ENCODE measurements at regions not wholly inside any gene's neighbourhood (a gene's known extent, or its start where the extent isn't known, plus 50 kb on each side); places are given as distances from the start of the nearest gene placed in this dataset.

DNA sequence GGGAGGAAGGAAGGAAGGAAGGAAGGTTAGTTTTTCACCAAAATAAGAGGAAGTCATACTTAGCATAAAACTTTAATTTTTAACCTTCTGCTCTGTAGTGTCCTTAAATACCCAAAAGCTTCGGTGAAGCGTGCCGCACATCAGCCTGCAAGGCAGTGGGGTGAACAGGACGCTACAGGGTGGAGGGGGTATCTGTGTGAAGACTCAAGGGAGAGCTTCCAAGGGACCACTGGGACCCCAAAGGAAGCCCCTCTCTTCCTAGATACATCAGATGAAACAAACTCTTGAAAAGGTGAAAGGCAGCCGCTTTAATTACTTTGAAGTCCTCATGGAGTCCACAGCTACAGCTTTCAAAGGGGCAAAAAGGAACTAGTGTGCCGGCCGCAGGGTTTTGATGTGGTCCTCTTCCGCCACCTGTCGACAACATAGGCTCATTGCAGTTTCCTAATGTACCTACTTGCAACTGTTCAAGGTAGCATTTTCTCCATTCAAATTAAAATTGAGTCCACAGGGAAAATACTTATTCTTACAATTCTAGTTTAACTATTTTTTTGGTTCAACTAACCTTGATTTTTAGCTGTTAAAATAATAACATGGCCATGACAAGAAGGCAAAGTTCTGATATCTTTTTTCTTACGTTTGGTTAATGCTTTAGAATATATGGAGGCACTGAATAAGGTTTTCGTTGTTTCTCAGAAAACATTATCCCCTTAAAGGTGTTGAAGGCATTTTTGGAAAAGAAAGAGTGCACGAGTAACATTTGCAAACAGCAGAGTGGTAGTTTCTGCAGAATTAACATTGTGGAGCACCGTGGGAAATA is 135.0 kb upstream of the RIPOR2 start:
- DNase-seq, result peak; percentile 66

DNA sequence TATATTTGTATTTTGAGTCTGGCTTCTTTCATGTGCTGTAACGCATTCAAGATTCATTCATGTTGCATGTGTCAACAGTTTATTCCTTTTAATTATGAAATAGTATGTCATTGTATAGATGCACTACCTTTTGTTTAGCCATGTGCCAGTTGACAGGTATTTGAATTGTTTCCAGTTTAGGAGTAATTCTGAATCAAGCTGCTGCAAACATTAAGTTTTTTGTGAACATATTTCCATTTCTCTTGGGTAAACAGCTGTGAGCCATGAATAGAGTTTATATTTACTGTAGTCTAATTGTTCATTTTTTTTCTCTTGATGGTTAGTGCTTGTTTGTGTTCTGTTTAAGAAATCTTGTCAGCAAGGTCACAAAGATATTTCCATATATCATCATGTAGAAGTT is 142.4 kb upstream of the RIPOR2 start:
- DNase-seq, result no peak

DNA sequence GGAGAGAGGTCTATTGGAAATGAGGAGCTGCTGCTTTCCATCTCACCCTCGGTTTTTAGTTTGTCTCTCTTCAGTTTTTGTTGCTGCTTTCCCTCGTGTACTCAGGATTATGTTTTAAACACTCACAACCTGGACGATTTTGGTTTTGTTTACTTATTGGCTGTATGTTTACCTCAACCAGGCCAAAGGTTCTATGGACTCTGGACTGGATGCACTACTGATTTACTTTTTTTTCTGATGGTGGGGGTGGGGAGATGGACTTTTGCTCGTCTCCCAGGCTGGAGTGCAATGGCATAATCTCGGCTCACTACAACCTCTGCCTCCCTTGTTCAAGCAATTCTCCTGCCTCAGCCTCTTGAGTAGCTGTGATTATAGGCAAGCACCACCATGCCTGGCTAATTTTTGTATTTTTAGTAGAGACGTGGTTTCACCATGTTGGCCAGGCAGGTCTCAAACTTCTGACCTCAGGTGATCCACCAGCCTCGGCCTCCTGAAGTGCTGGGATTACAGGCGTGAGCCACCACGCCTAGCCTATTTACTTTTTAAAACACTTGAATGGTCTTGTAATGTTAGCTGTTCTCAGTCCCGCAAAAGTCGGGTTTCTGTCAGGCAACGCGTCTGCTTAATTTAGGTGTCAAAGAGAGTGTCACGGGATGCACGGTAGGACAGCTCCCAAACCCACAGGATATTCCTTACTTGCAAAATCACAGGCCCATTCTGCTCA is 148.2 kb upstream of the RIPOR2 start:
- DNase-seq, result no peak

DNA sequence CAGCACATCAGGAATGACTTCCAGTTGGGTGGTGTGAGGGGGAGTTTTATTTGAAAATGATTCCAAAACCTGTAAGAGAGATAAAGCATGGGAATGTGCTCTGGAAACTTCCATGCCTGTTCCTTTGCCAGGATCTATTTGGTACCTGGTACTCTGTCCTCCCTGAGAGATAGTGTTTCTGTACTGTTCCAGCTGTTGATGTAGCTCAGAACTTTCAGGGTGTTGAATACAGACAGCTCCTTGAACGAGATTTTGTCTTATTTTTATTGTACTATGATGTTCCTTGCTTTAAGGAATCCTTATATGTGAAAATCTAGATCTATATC is 148.7 kb upstream of the RIPOR2 start:
- DNase-seq, result no peak

DNA sequence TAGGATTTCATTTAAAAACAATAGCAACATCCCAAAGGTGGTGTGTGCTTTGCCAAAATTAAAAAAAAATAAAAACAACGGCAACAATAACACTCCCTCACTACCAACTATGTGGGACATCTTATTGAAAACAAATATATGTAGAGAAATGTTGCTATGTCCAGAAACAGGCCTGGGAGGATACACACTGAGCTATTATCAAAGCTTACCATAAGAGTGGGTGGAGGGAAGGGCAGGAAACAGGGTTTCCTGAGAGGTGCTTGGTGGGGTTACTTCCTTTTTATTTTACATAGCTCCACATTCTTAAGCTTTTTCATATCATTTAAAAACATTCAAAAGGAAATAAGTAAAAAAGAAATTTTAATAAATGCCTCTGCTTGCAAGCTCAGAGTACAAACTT is 150.0 kb upstream of the RIPOR2 start:
- no peak for DNase-seq

DNA sequence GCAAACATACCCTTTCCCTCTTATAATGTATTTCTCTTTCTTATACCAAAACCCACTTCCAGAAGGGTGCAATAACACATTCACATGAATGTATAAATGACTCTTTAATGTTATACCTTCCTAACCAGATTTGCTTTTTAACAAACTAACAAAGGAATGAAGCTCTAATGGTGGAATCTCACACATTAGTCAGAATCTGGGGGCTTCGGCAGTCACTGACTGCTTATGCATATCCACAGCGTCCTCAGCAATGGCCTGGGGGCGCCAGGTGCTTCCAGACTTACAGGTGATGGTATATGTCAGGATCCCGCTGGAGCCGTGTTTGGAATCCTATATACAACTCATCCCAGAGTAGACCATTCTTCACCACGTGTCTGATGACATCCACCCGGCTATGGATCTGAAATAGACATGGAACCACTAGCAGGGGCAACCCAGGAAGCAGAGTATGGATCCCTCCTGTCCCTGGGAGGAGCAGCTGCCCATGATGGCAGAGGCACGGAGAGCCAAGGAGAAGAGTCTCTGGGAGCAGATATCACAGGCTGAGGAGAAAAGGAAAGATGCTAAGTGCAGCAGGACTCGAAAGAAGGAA is 150.8 kb upstream of the RIPOR2 start:
- no peak for DNase-seq

DNA sequence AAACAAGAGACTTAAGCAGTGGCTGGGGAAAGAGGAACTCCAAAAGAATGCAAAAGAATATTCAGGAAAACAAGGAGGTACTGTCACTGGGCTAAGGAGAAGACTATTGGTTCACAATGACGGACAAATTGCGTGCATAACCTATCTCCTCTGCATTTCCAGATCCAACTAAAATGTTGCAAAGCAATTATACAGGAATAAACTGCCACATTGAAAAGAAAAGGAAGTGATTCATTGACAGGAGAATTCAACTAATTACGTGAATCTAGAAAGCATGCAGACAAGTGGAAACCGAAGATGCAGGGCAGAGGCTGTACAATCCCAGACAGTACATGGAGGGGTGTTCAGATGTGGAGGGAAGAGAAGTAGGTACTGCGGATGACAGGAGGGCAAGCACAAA is 152.8 kb upstream of the RIPOR2 start:
- no peak for DNase-seq

DNA sequence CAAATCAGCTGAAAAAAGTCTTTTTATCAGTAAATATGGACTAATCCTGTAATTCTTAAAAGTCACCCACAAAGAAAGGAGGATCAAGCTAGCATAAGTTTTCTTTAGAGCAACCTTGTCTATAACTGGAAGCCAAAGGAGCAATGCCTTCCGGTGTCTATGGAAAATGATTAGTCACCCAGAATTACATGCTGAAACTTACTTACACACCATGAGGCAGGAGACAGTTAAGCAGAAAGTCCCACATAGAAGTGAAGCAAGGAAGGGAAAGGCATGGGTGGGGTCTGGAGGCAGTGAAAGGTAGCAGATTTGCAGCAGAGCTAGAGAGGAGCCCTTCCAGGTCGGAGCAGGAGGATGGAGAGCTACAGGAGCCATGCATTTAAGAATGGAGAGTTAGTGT is 153.7 kb upstream of the RIPOR2 start:
- DNase-seq, result no peak

DNA sequence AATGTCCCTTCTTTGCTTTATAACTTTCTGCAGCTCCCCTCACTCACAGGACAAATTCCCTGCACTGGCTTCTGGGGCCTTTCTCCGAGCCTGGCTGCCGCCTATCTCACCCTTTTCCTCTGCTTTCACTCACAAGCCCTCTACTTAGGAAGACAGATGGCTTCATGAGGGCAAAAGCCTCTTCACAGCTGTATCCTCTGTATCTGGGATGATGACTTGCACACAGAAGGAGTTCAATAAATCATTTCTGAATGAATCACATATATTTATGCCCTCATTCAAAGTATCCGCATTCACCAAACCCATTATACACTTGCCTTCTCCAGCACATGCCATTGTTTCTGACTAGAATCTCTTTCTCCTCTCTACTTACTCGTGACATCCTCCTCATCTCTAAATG is 159.0 kb upstream of the RIPOR2 start:
- DNase-seq, result no peak

DNA sequence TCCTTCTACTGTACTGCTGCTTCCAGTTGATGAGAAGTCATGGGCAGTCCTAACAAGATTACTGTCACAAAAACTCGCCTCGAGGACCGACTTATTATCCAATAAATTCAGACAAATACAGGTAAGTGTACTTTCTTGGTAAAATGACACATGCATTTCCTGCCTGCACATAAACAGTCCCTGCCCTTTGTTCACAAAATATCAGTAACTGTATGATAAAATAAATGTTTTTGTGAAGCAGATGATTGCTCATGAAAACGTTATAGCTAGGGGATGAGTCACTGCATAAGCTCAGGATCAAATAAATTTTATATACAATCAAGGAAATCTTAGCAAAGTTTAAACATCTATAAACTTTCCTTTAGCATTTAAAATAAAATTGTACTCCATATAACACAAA is 164.5 kb upstream of the RIPOR2 start:
- no peak for DNase-seq

DNA sequence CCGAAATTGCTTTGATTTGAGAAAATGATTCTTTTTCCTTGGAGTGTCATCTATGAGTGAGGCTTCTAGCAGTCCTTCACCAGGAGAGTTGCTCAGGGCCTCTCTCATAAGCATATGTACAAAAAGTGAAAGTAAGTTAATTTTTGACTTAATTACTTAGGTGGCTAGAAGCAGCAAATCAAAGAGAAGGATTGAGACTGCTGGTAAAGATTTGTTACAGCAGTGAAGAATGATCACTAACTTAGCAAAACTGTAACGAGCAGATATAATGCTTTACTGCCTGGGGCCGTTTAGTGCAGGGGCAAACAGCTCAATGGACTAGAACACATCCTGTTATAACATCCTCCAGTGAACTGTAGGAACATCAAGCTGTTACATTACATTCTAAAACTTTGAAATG is 167.8 kb upstream of the RIPOR2 start:
- no peak for DNase-seq

DNA sequence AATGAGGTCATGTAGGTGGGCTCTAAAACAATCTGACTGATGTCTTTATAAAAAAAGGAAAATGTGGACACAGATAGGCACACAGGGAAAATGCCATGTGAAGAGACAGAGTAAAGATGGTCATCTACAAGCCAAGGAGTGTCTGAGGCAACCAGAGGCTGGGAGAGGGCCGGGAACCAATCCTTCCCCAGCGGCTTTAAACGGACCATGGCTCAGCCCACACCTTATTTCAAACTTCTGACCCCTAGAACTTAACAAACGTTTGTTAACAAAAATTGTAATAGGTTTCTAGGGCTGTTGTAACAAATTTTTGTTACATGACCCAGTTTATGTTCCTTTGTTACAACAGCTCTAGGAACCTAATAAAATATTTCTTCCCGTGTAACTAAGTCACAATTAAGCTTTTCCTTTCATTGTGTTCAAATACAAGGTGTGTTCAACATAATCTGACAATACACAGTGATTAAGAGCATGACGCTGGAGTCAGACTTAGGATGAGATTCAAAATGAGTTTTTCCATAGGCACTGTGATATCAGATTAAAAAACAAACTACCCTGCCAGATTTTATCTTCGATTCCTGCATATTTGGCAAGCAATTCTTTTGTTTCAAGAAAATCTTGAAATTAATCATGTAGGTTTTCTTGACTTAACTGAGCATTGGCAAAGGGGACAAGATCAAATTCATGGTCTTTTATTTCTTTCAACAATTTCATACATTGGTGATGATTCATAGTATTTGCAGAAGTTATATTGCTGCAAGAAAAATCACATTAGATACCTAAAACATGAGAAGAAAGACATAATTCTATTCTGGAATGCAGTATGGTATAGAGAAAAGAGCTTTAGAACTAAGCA is 169.5 kb upstream of the RIPOR2 start:
- DNase-seq, result no peak

DNA sequence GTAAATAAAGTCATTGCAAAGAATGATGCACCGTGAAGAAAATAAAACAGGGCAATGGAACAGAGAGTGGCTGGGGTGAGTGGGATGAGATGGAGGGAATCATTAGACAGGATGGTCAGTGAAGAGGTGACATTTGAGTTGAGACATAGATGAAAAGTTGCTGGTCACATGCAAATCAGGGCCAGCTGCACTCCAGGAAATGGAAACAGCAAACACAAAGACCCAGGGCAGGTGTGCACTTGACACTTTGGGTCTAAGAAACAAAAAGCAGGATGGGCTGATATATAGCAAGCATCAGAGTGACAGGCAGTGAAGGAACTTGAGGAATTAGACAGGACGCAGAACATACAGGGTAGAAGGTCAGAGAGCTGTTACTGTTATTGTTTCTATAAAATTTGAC is 171.5 kb upstream of the RIPOR2 start:
- DNase-seq, result no peak

DNA sequence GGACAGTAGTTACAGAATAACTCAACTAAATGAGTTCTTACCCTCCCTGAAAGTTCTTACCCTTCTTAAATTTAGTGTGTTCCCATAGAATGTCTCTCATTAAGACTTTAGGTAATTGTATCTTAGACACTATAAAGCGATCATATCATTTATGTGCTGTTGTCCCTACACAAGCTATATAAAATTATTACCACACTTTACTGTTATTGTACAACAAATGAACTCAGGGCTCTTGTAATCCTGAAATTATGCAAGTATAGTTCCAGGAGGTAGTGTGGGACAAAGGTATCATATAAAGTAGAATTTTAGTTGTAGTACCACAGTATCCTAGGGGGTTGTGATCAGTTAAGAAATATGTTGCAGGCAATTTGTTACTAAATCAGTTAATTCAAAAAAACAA is 167.4 kb upstream of the CARMIL1 start:
- no peak for DNase-seq

DNA sequence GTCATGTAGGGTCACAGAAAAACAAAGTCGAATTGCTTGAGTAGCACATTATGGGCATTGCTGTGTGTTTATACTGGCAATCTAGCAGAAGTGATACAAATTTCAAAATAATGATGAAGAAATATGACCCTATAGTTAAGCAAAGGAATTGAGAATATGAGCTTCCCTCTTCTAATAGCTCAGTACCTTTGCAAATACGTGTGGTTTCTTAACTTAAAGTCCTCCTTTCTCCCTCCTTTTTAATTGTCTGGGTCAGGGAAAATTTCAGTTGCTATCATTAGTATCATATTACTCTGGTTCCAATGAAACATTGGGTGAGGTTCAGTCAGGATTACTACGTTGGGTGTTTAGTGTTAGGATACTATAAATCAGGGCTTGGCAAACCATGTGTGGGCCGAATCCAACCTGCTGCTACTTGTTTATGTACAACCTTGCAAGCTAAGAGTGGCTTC is 166.8 kb upstream of the CARMIL1 start:
- no peak for DNase-seq

DNA sequence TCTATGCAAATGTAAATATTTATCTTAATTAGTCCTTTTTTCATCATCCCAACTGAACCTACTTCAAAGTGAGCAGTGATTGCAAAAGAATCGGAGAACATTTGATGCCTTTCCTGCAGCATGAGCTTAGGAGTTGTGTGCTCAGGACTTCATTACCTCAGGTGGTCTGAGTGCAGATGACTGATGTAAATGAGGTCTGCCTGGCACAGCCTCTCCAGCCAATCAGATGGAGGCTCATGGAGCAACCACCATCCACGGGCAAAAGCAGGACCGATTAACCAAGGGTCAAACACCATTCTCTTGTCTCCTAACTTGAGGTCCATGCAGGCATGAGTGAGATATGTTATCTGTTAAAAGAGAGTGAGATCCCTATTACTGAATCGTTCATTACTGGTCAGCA is 165.7 kb upstream of the CARMIL1 start:
- DNase-seq, result no peak

DNA sequence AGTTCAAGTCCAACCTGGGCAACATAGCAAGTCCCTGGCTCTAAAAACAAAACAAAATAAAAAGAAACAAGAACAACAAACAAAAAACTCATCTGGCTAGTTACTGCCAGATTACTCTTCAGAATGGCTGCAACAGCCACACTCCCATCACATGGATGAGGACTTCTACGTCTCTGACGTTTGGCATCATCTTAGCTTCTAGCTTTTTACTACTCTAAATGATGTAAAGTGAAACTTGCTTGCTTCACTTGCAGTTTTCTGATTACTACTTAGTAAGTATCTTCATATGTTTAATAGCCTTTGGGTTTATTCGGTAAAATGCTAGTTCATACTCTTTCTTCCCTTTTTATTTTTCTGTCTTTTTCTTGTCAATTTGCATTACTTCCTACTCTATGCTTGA is 161.1 kb upstream of the CARMIL1 start:
- no peak for DNase-seq

DNA sequence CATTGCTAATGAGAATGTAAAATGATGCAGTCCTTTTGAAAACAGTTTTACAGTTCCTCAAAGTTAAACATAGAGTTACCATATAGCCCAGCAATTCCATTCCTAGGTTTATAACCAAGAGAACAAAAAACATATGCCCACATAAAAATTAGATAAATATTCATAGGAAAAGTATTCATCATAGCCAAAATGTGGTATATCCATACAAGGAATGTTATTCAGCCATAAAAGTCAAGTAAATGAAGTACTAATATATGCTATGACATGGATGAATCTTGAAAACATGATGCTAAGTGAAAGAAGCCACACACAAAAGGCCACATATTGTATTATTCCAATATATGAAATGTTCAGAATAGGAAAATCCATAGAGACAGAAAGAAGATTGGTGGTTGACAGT is 158.0 kb upstream of the CARMIL1 start:
- DNase-seq, result no peak

DNA sequence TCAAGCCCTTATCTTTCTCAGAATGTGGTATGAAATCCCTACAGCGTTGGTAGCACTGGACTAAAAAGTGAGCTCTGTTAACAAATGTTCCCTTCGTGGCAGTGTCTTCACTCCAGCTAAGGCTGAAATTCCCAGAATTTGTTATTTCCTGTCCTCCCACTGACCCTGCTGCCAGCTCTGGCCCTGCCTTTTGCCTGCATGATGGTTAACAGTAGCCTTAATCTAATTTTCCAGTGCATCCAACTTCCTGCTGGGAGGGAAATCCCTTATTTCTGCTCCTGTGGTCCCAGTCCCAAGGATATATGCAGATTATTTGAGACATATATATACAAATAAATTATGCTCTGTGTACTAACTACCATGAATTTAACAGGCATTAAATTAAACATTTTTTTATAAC is 157.2 kb upstream of the CARMIL1 start:
- DNase-seq, result no peak

DNA sequence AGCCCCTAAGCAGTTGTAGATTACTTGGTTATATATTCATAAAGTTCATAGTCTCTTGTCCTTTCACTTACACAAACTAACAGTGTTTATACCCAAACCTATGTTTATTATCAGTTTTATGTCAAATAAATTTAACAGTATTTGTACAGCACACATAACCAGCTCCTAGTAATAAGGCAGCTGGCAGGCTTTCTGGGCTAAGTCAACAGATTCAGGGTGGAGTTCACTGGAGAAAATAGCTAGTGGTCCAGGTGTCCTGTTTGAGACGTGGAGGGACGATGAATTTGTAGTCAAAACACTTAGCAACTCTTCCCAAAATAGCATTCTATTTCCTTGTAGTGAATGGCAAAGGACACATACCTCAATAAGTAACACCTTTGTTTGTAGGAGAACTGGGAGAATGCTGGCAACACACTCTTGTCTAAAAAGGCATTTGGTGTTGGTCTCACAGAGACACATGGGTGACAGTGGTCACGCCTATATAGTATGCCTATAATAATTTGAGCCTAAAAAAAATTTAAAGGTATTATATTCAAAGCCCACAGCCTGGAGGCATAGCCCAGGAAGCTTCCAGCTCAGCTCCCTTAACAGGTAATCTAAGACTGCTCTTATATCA is 156.4 kb upstream of the CARMIL1 start:
- DNase-seq, result no peak

DNA sequence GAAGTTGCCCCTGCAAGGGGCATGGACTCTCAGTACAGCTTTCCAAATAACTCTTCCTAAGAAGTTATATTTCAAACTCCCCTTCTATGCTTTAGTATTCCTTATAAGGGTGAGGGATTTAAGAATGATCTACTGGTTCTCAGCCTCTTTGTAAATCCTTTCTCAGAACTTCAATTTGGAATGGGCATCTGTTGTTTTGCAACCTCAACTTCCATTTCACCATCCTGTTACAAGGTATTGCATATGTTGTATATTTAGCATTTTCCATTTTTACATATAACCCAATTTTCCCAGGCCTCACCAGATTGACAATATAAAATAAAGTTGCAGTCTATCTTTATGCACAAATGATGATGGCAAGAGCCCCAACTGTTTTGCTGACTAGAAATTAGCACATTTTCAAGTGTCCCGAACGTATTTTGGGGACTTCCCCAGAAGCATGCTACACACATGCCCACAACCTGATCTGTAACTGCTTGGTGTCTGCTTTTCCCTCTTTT is 154.9 kb upstream of the CARMIL1 start:
- no peak for DNase-seq

DNA sequence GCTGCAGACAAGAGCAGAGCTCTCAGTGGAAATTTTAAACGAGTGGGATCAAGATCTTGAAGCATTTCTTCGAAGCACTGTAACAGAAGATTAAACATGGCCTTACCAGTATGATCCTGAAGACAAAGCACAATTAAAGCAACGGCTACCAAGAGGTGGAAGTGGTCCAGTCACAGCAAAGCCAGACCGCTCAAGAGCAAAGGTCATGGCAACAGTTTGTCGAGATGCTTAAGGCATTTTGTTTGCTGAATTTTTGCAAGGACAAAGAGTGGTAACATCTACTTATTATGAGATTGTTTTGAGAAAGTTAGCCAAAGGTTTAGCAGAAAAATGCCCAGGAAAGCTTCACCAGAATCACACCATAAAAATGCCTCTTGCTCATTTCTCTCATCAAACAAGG is 153.4 kb upstream of the CARMIL1 start:
- no peak for DNase-seq
